ENCODE measurements at regions not wholly inside any gene's neighbourhood (a gene's known extent, or its start where the extent isn't known, plus 50 kb on each side); places are given as distances from the start of the nearest gene placed in this dataset.

DNA sequence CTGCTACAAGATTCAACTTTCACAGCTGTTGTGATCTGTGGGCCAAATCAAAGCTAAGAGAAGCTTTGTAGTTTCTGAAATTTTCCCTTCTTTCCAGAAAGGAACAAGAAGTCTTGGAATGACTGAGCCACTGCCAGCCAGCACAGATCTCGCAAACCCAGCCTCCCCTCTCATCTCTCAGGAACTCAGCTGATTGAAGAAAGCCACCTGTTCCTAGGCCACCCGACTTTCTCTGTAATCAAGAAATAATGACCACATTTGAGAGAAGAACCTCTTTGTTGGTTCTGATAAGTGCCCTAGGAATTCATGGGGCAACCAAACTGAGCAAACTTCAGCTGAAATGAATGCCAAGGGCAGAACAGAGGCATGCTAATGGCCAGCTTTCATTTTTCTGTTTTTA lies 61.7 kb downstream of the HDGFL1 start (continued):
- TF ChIP-seq ZNF180 (CRISPR knock-in tag; IDR thresholded peaks at IDR 0.05; ENCODE audit: borderline replicate concordance, low read depth): no peak
- TF ChIP-seq, protein P1, sequence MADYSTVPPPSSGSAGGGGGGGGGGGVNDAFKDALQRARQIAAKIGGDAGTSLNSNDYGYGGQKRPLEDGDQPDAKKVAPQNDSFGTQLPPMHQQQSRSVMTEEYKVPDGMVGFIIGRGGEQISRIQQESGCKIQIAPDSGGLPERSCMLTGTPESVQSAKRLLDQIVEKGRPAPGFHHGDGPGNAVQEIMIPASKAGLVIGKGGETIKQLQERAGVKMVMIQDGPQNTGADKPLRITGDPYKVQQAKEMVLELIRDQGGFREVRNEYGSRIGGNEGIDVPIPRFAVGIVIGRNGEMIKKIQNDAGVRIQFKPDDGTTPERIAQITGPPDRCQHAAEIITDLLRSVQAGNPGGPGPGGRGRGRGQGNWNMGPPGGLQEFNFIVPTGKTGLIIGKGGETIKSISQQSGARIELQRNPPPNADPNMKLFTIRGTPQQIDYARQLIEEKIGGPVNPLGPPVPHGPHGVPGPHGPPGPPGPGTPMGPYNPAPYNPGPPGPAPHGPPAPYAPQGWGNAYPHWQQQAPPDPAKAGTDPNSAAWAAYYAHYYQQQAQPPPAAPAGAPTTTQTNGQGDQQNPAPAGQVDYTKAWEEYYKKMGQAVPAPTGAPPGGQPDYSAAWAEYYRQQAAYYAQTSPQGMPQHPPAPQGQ (CRISPR knock-in tag; IDR thresholded peaks at IDR 0.05; ENCODE audit: borderline replicate concordance): no peak

DNA sequence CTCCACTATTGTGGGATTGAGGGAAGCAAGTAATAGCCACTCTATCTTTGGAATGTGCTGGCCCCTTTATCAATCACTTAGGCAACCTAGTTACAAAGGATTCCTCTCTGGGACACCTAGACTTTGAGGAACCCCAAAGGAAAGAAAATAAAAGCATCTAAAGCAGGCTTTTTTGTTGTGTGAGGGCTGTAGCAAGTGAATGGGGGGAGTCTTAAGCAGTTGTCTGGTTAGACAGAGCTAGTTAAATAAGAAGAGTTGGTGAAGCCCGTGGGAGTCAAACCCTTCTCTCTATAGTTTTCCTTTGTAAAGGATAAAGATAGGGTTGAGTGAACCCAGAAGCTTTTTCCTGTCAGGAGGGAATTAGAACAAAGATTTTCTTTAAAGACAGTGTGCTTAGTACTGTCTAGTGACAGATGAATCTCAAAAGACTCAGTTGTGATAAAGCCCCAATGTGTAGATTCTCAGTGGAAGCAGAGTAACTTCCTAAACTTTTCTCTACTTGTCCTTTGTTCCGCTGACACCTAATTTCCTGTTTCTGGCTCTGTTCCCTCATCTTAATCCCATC lies 63.3 kb downstream of the HDGFL1 start:
- H3K4me3 ChIP-seq (replicated peaks in 1 of 3; ENCODE audit: insufficient read depth in 1 of 3, low read depth in 2 of 3, low read length in 3 of 3): no peak overlapping the region
- H2AFZ ChIP-seq (ENCODE audit: low read length): no peak overlapping the region
- ChIA-PET CTCF (ENCODE audit: low intra/inter-chr PET ratio, low total read pairs) (no interaction called here), POLR2A (no interaction called here)
- no peak overlapping the region for H3K4me2 ChIP-seq (ENCODE audit: low read depth, low read length)
- DNase-seq (ENCODE audit: low spot score): no peak
- H3K9ac ChIP-seq (ENCODE audit: insufficient read depth, low read depth, low read length): no peak overlapping the region
- 39% methylated on average over 2 of the region's 2 CpGs for WGBS (ENCODE audit: low lambda C conversion rate)
- peaks cover 67% of the 10 kb centered on the region for H3K9me3 ChIP-seq (ENCODE audit: low read length)
- H3K79me2 ChIP-seq (ENCODE audit: insufficient read depth, low read length): no peaks in the 10 kb centered on the region
- H4K20me1 ChIP-seq (ENCODE audit: insufficient read depth, low read length): no peaks in the 10 kb centered on the region
- no peaks in the 10 kb centered on the region for H3K4me1 ChIP-seq (ENCODE audit: insufficient read depth, low read length)
- no peak for FAIRE-seq
- H3K27me3 ChIP-seq (ENCODE audit: control insufficient read depth in 1 of 2, insufficient read depth in 2 of 2, low read length in 2 of 2): no peaks in the 10 kb centered on the region
- no peaks in the 10 kb centered on the region for H3K36me3 ChIP-seq (replicated peaks in 1 of 2; ENCODE audit: control insufficient read depth in 1 of 2, insufficient read depth in 2 of 2, low read length in 2 of 2)
- intact Hi-C loops (cut with micrococcal nuclease; ENCODE audit: unreplicated experiment): no loop called here
- no peak for ATAC-seq
- in situ Hi-C loops (cut with HindIII; ENCODE audit: extremely low pct_ligation_motif_present, low pct_unique_long_range_greater_than_20kb): no loop called here
- no peak overlapping the region for H3K27ac ChIP-seq (ENCODE audit: extremely low read length, insufficient read depth, low read length)
- no TSS peak for BruUV-seq (replicated peaks)
- TF ChIP-seq, protein P2, sequence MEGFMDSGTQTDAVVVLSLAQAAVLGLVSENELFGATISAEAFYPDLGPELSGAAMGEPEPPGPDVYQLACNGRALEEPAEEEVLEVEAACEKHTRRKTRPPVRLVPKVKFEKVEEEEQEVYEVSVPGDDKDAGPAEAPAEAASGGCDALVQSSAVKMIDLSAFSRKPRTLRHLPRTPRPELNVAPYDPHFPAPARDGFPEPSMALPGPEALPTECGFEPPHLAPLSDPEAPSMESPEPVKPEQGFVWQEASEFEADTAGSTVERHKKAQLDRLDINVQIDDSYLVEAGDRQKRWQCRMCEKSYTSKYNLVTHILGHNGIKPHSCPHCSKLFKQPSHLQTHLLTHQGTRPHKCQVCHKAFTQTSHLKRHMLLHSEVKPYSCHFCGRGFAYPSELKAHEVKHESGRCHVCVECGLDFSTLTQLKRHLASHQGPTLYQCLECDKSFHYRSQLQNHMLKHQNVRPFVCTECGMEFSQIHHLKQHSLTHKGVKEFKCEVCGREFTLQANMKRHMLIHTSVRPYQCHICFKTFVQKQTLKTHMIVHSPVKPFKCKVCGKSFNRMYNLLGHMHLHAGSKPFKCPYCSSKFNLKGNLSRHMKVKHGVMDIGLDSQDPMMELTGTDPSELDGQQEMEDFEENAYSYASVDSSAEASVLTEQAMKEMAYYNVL (CRISPR knock-in tag; IDR thresholded peaks at IDR 0.05; ENCODE audit: borderline replicate concordance): no peak
- TF ChIP-seq ZNF660 (CRISPR knock-in tag; IDR thresholded peaks at IDR 0.05; ENCODE audit: borderline replicate concordance, low read depth) (no peak), NFYC (CRISPR knock-in tag; IDR thresholded peaks at IDR 0.05) (no peak), ZFX (CRISPR knock-in tag; IDR thresholded peaks at IDR 0.05; ENCODE audit: low read depth) (no peak), CAMTA2 (CRISPR knock-in tag; IDR thresholded peaks at IDR 0.05; ENCODE audit: borderline replicate concordance) (no peak), ZNF781 (CRISPR knock-in tag; IDR thresholded peaks at IDR 0.05; ENCODE audit: borderline replicate concordance, not compliant biosample characterization) (no peak), MTF1 (CRISPR knock-in tag; IDR thresholded peaks at IDR 0.05) (no peak), NCOA1 (CRISPR knock-in tag; IDR thresholded peaks at IDR 0.05) (no peak)
- TF ChIP-seq, protein P3, sequence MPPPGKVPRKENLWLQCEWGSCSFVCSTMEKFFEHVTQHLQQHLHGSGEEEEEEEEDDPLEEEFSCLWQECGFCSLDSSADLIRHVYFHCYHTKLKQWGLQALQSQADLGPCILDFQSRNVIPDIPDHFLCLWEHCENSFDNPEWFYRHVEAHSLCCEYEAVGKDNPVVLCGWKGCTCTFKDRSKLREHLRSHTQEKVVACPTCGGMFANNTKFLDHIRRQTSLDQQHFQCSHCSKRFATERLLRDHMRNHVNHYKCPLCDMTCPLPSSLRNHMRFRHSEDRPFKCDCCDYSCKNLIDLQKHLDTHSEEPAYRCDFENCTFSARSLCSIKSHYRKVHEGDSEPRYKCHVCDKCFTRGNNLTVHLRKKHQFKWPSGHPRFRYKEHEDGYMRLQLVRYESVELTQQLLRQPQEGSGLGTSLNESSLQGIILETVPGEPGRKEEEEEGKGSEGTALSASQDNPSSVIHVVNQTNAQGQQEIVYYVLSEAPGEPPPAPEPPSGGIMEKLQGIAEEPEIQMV (CRISPR knock-in tag; IDR thresholded peaks at IDR 0.05; ENCODE audit: low read depth): no peak
- TF ChIP-seq, protein P4, sequence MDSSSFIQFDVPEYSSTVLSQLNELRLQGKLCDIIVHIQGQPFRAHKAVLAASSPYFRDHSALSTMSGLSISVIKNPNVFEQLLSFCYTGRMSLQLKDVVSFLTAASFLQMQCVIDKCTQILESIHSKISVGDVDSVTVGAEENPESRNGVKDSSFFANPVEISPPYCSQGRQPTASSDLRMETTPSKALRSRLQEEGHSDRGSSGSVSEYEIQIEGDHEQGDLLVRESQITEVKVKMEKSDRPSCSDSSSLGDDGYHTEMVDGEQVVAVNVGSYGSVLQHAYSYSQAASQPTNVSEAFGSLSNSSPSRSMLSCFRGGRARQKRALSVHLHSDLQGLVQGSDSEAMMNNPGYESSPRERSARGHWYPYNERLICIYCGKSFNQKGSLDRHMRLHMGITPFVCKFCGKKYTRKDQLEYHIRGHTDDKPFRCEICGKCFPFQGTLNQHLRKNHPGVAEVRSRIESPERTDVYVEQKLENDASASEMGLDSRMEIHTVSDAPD (CRISPR knock-in tag; IDR thresholded peaks at IDR 0.05): no peak
- TF ChIP-seq, protein P5, sequence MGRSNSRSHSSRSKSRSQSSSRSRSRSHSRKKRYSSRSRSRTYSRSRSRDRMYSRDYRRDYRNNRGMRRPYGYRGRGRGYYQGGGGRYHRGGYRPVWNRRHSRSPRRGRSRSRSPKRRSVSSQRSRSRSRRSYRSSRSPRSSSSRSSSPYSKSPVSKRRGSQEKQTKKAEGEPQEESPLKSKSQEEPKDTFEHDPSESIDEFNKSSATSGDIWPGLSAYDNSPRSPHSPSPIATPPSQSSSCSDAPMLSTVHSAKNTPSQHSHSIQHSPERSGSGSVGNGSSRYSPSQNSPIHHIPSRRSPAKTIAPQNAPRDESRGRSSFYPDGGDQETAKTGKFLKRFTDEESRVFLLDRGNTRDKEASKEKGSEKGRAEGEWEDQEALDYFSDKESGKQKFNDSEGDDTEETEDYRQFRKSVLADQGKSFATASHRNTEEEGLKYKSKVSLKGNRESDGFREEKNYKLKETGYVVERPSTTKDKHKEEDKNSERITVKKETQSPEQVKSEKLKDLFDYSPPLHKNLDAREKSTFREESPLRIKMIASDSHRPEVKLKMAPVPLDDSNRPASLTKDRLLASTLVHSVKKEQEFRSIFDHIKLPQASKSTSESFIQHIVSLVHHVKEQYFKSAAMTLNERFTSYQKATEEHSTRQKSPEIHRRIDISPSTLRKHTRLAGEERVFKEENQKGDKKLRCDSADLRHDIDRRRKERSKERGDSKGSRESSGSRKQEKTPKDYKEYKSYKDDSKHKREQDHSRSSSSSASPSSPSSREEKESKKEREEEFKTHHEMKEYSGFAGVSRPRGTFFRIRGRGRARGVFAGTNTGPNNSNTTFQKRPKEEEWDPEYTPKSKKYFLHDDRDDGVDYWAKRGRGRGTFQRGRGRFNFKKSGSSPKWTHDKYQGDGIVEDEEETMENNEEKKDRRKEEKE (IDR thresholded peaks at IDR 0.05): no peak

Data from HepG2 (cell line).